ENCODE measurements at regions not wholly inside any gene's neighbourhood (a gene's known extent, or its start where the extent isn't known, plus 50 kb on each side); places are given as distances from the start of the nearest gene placed in this dataset.

DNA sequence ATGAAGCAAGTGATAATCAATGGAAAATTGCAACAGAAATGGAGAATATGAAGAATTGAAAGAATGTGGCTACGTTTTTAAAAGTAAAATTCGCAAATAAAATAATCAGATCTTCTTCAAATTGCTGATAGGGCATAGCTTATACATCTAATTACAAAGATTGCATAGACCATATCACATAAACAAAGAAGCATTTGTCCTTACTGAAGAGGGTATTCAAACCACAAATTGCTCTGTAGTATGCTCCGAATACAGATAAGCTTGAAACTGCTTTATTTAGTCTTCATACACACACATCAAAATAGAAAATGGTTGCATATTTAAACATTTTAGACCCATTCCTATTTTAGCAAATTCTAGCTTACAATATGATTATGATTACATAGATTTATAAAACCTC is 206.7 kb upstream of the SLIT2 start:
- no peaks in the 10 kb centered on the region for H3K9me3 Mint-ChIP-seq (ENCODE audit: unreplicated experiment)
- DNase-seq (ENCODE audit: low spot score): no peak
- TF ChIP-seq, protein P1, sequence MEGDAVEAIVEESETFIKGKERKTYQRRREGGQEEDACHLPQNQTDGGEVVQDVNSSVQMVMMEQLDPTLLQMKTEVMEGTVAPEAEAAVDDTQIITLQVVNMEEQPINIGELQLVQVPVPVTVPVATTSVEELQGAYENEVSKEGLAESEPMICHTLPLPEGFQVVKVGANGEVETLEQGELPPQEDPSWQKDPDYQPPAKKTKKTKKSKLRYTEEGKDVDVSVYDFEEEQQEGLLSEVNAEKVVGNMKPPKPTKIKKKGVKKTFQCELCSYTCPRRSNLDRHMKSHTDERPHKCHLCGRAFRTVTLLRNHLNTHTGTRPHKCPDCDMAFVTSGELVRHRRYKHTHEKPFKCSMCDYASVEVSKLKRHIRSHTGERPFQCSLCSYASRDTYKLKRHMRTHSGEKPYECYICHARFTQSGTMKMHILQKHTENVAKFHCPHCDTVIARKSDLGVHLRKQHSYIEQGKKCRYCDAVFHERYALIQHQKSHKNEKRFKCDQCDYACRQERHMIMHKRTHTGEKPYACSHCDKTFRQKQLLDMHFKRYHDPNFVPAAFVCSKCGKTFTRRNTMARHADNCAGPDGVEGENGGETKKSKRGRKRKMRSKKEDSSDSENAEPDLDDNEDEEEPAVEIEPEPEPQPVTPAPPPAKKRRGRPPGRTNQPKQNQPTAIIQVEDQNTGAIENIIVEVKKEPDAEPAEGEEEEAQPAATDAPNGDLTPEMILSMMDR (IDR thresholded peaks at IDR 0.05; ENCODE audit: unreplicated experiment): no peak
- peaks cover 38% of the 10 kb centered on the region for H3K4me1 Mint-ChIP-seq (ENCODE audit: unreplicated experiment)
- H3K36me3 Mint-ChIP-seq (ENCODE audit: low read depth, unreplicated experiment): no peaks in the 10 kb centered on the region
- no peak overlapping the region for H3K4me3 Mint-ChIP-seq (ENCODE audit: unreplicated experiment)
- no peak overlapping the region for H3K27ac Mint-ChIP-seq (ENCODE audit: unreplicated experiment)
- H3K27me3 Mint-ChIP-seq (ENCODE audit: unreplicated experiment): no peaks in the 10 kb centered on the region

DNA sequence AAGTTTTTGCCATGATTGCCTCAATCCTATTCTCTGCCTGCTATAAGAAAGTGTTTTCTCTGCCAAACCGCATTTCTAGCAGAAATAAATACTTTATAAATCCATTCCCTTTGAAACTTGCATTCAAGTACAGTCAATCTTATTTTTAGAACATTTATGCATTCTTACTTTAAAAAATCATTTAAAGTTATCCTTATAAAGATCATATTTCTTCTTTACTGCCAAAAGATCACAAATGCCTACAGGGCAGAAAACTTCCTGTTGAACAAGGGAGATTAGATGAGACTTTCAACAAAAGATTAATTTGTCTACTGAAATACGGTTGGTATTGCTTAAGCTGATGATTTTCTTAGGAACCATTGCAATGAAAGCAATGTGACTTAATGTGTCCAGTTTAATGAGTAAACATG is 207.2 kb upstream of the SLIT2 start:
- Mint-ChIP-seq H3K27me3 (ENCODE audit: unreplicated experiment) (no peaks in the 10 kb centered on the region), H3K27ac (ENCODE audit: unreplicated experiment) (no peak overlapping the region), H3K36me3 (ENCODE audit: low read depth, unreplicated experiment) (no peaks in the 10 kb centered on the region), H3K9me3 (ENCODE audit: unreplicated experiment) (no peaks in the 10 kb centered on the region), H3K4me3 (ENCODE audit: unreplicated experiment) (no peak overlapping the region), H3K4me1 (ENCODE audit: unreplicated experiment) (peaks cover 38% of the 10 kb centered on the region)
- TF ChIP-seq, protein P1 (IDR thresholded peaks at IDR 0.05; ENCODE audit: unreplicated experiment): no peak
- no peak for DNase-seq (ENCODE audit: low spot score)

GRCh38 chr4:20043991-20044390 is 207.7 kb upstream of the SLIT2 start:
- Mint-ChIP-seq H3K36me3 (ENCODE audit: low read depth, unreplicated experiment) (no peaks in the 10 kb centered on the region), H3K27me3 (ENCODE audit: unreplicated experiment) (no peaks in the 10 kb centered on the region), H3K27ac (ENCODE audit: unreplicated experiment) (peak overlapping the region; percentile 39), H3K9me3 (ENCODE audit: unreplicated experiment) (no peaks in the 10 kb centered on the region), H3K4me3 (ENCODE audit: unreplicated experiment) (no peak overlapping the region), H3K4me1 (ENCODE audit: unreplicated experiment) (peaks cover 38% of the 10 kb centered on the region)
- TF ChIP-seq, protein P1 (IDR thresholded peaks at IDR 0.05; ENCODE audit: unreplicated experiment): no peak
- DNase-seq (ENCODE audit: low spot score): no peak

DNA sequence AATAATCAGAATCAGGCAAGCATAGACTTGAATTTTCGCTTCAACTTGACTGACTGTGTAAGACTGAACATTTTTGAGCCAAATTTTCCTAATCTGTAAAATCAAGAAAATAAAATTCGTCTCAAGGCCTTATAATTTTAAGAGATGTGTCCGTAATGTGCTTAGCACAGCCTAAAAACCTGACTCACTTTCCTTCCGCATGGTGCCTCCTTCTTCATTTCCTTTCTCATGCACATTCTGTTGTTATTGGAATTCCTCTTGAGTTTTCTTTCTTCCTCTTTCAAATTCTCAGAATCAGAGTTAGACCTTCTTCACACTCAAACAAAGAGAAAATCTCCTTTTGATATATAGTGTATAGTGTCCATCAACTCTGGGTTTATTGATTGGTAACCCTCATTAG is 208.9 kb upstream of the SLIT2 start:
- Mint-ChIP-seq H3K9me3 (ENCODE audit: unreplicated experiment) (no peaks in the 10 kb centered on the region), H3K4me1 (ENCODE audit: unreplicated experiment) (peaks cover 38% of the 10 kb centered on the region), H3K4me3 (ENCODE audit: unreplicated experiment) (no peak overlapping the region), H3K36me3 (ENCODE audit: low read depth, unreplicated experiment) (no peaks in the 10 kb centered on the region), H3K27ac (ENCODE audit: unreplicated experiment) (peak overlapping the region; percentile 39), H3K27me3 (ENCODE audit: unreplicated experiment) (no peaks in the 10 kb centered on the region)
- DNase-seq (ENCODE audit: low spot score): no peak
- TF ChIP-seq, protein P1 (IDR thresholded peaks at IDR 0.05; ENCODE audit: unreplicated experiment): no peak

- DNase-seq (ENCODE audit: low spot score): no peak
- Mint-ChIP-seq H3K27me3 (ENCODE audit: unreplicated experiment) (no peaks in the 10 kb centered on the region), H3K4me1 (ENCODE audit: unreplicated experiment) (peaks cover 38% of the 10 kb centered on the region), H3K27ac (ENCODE audit: unreplicated experiment) (peak overlapping the region; percentile 10), H3K9me3 (ENCODE audit: unreplicated experiment) (no peaks in the 10 kb centered on the region), H3K36me3 (ENCODE audit: low read depth, unreplicated experiment) (no peaks in the 10 kb centered on the region), H3K4me3 (ENCODE audit: unreplicated experiment) (no peak overlapping the region)
- TF ChIP-seq, protein P1 (IDR thresholded peaks at IDR 0.05; ENCODE audit: unreplicated experiment): no peak
These were observed 209.8 kb upstream of the SLIT2 start for GRCh38 chr4:20041839-20042407.

Measured in endothelial cell (in vitro differentiated cells).